Gastroesophageal sphincter (tissue), 4 donors: ENCODE measurements at regions not wholly inside any gene's neighbourhood (a gene's known extent, or its start where the extent isn't known, plus 50 kb on each side); places are given as distances from the start of the nearest gene placed in this dataset.

Experiments used
- ATAC-seq: fragments of 150-250 bp; one replicate; pipeline ENCODE4 v1.9.1; 2016; ENCODE audit warnings: mild to moderate bottlenecking, moderate library complexity
- H3K27ac ChIP-seq, 4 donors: fragments of 200-600 bp; sonication (generic) in 3 of 4; 1 replicate in 3 of 4; 2 replicates in 1 of 4; pipeline ENCODE4 v1.5.1; 2016 to 2019
- H3K27me3 ChIP-seq: fragments of 200-600 bp; sonication (generic); one replicate; pipeline ENCODE4 v1.5.1; 2019
- H3K36me3 ChIP-seq, 2 donors: fragments of 200-600 bp; sonication (generic); one replicate each; pipeline ENCODE4 v1.5.1; 2019; ENCODE audit warnings: control low read depth in 1 of 2
- H3K4me1 ChIP-seq, 3 donors: fragments of 200-600 bp; sonication (generic); 1 replicate in 2 of 3; 2 replicates in 1 of 3; pipeline ENCODE4 v1.5.1; 2016 to 2019; ENCODE audit warnings: control low read depth in 2 of 3
- H3K4me3 ChIP-seq, 2 donors: fragments of 200-600 bp; sonication (generic); one replicate each; pipeline ENCODE4 v1.5.1; 2019; ENCODE audit warnings: mild to moderate bottlenecking in 1 of 2, moderate library complexity in 1 of 2
- H3K9me3 ChIP-seq, 3 donors: fragments of 200-600 bp; sonication (generic); one replicate each; pipeline ENCODE4 v1.5.1; 2017 to 2019; ENCODE audit warnings: control low read depth in 2 of 3
- EP300 ChIP-seq: sonication (generic); formaldehyde crosslinking; IDR thresholded peaks from one replicate; pipeline ENCODE4 v1.6.1; 2017; ENCODE audit warnings: antibody characterized with exemption, mild to moderate bottlenecking
- WGBS, 2 donors: methylation state at CpG; one replicate each; pipeline ENCODE4 v1.1.5; 2018; ENCODE audit warnings: low coverage in 1 of 2; 5-methylcytosine and 5-hydroxymethylcytosine counted together
- small RNA-seq, 4 donors: library from RNA; depleted of rRNA; stranded (forward); fragments of <200 nt; gene quantifications; one replicate each; pipeline ENCODE3, GENCODE V24; 2016
- TF ChIP-seq, protein P1 (sequence below), 4 experiments: fragments of 200-600 bp in 2 of 4; fragments of 450-650 bp in 2 of 4; sonication (generic) in 1 of 4; IDR thresholded peaks; one replicate each; pipeline ENCODE4 v1.5.1; 2017 to 2019; ENCODE audit warnings: antibody characterized with exemption in 4 of 4, mild to moderate bottlenecking in 2 of 4, moderate library complexity in 2 of 4

DNA sequence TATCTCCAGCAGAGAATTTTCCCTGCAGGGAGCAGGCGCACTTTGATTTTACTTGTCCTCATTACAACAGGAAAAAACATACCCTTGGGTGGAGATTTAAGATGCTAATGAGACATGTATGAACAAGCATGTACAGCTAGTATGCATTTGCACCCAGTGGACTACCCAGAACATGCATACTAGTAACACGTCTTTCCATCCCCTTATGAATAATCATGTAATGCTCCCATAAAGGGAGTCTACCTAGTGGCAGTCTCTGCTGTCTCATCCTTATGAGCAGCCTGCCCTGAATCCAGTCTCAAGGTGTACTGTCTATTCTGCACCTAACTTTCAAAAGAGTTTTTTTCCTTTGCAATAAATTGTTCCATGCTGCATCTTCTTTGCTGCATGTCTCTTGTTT is 1222.0 kb downstream of the ROBO1 start:
- 84 to 100% methylated on average over 2 of the region's 2 CpGs for WGBS, 2 donors
- no peaks in the 10 kb centered on the region for H3K4me1 ChIP-seq
- TF ChIP-seq, protein P1, sequence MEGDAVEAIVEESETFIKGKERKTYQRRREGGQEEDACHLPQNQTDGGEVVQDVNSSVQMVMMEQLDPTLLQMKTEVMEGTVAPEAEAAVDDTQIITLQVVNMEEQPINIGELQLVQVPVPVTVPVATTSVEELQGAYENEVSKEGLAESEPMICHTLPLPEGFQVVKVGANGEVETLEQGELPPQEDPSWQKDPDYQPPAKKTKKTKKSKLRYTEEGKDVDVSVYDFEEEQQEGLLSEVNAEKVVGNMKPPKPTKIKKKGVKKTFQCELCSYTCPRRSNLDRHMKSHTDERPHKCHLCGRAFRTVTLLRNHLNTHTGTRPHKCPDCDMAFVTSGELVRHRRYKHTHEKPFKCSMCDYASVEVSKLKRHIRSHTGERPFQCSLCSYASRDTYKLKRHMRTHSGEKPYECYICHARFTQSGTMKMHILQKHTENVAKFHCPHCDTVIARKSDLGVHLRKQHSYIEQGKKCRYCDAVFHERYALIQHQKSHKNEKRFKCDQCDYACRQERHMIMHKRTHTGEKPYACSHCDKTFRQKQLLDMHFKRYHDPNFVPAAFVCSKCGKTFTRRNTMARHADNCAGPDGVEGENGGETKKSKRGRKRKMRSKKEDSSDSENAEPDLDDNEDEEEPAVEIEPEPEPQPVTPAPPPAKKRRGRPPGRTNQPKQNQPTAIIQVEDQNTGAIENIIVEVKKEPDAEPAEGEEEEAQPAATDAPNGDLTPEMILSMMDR (IDR thresholded peaks at IDR 0.05), result no peak
- no peak for TF ChIP-seq EP300

More for the DNA sequence above, 1222.0 kb downstream of the ROBO1 start:
- no peak overlapping the region for H3K27ac ChIP-seq
- H3K36me3 ChIP-seq, result no peaks in the 10 kb centered on the region
- no peak overlapping the region for H3K4me3 ChIP-seq
- ATAC-seq, result no peak
- H3K9me3 ChIP-seq, result no peaks in the 10 kb centered on the region
- no peaks in the 10 kb centered on the region for H3K27me3 ChIP-seq

Small RNA genes lying in the stretch of these regions (small RNA-seq; reads per million reads assigned to genes)
- gene RN7SKP61 (0 reads per million in 4 donors), gene RN7SL647P (0 reads per million in 4 donors), gene RNU6-217P (0 reads per million in 4 donors)
